NCI-H1436 treated with DMSO at 0.1 percent for 48 hours (cell line): ENCODE measurements at regions not wholly inside any gene's neighbourhood (a gene's known extent, or its start where the extent isn't known, plus 50 kb on each side); places are given as distances from the start of the nearest gene placed in this dataset.
"Not testable (repeated sequence)": the region's sequence is repeated elsewhere in the genome, so short reads cannot be mapped to it uniquely, and the experiment has no call there.

ENCODE experiments used
- DNase-seq: peaks from one replicate; lab custom pipeline; 2025; lab: John Stamatoyannopoulos, UW

DNA sequence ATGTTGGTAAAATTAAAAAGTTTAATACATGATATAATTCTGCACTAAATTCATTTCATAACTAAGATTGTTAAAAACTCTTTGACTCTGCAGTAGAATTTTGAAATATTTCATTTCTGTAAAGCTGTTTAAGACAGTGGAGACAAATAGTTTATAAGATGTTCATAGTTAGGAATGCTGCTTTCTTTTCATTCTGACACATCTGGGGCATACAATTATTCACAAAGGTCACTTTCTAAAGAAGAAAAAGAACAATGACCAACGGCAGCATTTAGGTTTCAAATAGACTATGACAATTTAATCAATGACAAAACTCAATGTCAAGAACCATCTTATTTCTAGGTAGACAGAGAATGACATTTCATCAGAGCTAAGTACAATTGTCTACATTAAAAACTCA, 1422.1 kb downstream of the PCDH9 start:
- no peak for DNase-seq

DNA sequence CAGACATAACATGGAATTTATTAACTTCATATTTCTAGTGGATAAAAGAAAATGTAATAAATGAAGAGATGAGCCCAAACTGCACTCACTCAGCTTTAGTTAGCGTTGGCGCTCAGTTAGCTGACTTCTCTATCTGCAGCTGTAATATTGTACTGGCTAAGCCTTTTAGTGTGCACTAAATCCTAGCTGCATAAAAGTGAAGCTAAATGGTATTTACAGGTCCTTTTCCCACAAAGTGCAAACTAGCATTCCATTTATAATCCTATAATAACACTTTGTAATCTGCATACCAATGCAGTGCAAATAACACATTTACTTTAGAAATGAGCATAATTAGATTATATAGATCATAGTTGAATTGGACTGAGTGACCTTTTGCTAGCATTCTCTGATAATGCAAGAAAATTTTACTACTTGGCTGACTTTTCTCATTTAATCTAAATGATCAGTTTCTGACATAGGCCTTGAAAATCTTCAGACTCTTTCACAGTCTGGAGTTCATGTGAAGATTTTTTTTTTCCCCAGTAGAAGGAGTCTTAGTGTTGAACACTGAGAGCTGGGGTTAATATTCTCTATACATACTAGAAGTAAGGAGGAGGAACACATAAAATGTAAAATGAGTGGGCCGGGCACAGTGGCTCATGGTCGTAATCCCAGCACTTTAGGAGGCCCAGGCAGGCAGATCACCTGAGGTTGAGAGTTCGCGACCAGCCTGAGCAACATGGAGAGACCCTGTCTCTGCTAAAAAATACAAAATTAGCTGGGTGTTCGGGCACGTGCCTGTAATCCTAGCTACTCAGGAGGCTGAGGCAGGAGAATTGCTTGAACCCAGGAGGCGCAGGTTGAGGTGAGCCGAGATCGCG, 1426.4 kb downstream of the PCDH9 start:
- no peak for DNase-seq

GRCh38 chr13:65789815-65790214, 1440.3 kb downstream of the PCDH9 start:
- no peak for DNase-seq

- no peak for DNase-seq
These were observed 1443.1 kb downstream of the PCDH9 start for GRCh38 chr13:65787082-65787481.

DNA sequence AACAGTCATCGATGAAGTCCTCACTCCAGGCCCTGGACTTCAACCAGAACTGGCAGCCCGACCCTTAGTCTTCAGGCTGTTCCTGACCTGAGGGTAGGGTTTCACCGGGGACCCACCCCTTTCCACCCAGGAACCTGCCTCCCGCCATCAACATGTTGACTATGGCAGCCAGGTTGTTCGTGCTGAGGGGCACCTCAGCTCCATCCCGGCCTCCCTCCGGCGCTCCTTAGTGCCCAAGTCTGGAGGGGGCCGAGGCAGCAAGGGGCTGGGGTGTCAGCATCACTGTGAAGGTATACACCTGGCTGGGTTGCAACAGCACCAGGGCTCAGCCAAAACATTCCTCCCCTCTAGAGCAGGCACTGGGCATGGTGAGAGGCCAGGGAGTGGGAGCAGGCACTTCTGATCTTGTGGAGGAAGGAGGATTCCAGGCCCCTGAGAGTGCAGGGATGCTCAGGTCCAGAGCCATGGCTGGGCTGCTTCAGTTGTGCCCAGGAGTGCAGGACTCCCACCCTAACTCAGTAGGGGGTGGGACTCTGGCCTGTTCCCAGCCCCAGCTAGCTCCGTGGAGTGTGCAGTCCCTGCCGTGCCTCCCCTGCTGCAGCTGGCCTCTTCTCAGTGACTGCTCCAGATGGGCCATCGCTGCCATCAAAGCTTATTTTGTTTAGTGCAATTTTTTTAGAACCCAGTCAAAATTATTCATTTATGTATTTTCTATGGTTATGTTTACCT, 1445.9 kb downstream of the PCDH9 start:
- no peak for DNase-seq

DNA sequence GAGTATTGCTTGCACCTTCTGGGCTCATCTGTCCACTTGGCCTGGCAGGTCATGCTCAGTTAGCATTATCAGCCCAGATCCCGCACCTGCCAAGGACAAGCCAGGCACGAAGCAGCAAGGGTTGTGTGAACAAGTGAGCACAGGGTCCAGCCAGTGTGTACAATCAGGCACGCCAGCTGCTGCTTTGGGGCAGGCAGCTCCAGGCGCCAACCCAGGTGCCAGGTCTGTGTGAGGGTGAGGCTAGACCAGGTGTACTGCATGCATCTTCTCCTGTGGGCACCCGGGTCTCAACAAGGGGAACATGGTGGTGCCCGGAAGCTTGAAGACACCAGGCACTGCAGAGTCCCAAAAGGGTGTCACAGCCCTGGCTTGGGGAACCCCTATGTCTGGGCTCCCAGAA, 1446.8 kb downstream of the PCDH9 start:
- no peak for DNase-seq

GRCh38 chr13:65771704-65772313, 1458.3 kb downstream of the PCDH9 start:
- DNase-seq: not testable (repeated sequence)

GRCh38 chr13:65768545-65768944, 1461.6 kb downstream of the PCDH9 start:
- no peak for DNase-seq

DNA sequence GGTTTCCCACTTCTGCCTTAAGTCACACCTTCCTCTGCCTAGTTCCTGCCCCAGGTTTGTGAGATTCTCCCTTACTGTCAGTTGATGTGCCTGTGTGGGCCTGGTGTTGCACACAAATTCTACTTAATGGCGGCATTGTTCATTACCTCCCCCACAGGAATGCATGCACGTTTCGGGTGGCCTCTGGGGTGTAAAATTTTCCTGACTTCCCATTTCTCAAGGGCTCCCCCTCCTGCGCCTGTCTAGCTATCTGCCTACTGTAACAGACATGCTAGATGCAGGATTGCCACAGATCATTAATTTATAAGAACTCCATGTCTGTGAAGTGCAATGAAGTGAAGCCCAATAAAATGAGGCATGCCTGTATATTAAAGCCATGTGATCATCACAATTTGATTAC, 1466.3 kb downstream of the PCDH9 start:
- DNase-seq: no peak

GRCh38 chr13:65762012-65762411, 1468.1 kb downstream of the PCDH9 start:
- DNase-seq: no peak

GRCh38 chr13:65756071-65756671, 1474.0 kb downstream of the PCDH9 start:
- DNase-seq: no peak

DNA sequence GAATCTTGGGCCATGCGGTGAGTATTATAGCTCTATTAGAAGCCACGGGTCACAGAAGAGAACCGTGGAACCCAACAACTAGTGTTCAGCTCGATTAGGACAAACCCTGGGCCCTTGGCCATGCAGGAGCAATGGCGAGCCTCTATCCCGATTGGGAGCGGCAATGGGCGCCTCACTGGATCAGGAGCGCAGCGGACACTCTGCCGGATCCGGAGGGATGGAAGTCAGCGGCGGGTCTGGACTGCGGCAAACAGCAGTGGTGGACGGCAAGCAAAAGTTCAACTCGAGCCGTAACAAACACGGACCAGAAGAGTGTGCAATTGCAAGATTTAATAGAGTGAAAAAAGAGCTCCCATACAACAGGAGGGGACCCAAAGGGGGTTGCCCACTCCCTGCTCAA, 1481.9 kb downstream of the PCDH9 start:
- no peak for DNase-seq

- DNase-seq: no peak
These were observed 1483.7 kb downstream of the PCDH9 start for GRCh38 chr13:65746406-65746921.

- no peak for DNase-seq
These were observed 1485.3 kb downstream of the PCDH9 start for GRCh38 chr13:65744836-65745235.

DNA sequence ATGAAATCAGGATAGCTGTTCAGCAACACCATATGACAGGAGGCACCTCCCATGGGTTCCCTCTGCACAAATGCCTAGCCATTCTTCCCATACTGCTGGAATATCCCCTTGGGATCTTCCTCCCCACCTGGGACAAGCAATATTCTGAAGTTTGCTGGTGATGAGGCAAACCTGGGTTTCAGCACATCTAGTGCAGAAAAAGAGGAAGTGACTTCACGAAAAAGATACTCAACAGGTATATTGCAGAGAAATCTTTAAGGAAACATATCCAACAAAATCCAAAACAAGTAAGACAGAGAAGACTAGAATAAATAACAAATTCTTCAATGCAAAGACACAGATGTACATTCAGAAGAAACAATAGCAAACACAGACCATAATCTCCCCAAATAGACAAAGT, 1497.0 kb downstream of the PCDH9 start:
- no peak for DNase-seq

GRCh38 chr13:65727070-65727469, 1503.1 kb downstream of the PCDH9 start:
- DNase-seq: no peak

GRCh38 chr13:65725006-65725405, 1505.1 kb downstream of the PCDH9 start:
- no peak for DNase-seq

DNA sequence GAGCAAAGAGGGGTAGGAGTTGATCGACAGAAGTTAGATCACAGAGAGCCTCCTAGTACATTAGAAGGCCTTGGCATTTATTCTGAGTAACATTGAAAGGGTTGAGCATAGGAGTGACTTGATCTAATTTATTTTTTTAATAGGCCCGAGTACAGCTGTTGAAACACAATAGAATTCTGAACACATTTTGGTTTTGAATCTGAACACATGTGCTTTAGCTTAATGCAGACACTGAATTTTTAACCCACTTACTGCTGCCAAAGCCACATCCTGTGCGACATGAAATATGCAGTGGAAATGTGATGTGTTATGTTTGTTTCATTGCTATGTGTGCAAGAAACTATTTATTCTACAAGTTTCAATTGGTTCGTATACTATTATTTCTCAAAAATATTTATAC, 1505.9 kb downstream of the PCDH9 start:
- no peak for DNase-seq

- DNase-seq: no peak
These were observed 1507.6 kb downstream of the PCDH9 start for GRCh38 chr13:65722506-65722905.

- no peak for DNase-seq
These were observed 1510.3 kb downstream of the PCDH9 start for GRCh38 chr13:65719831-65720230.

DNA sequence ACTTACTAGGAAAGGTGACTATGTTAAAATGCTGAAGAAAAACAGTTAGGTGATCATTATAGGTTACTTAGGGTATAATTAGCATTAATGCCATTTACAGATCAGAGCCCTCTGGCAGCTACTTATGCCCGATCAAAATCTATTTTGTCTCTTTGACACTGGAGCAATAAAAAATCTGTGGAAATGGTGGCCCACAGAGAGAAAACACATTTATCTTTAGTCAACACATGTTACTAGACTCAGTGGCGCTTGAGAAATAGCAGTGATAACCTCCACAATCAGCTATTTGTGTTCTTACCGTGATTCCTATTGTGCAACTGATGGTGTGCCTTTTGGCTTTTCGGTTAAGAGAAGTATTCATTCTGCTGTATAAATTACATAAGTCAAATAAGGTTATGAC, 1519.6 kb downstream of the PCDH9 start:
- no peak for DNase-seq

- no peak for DNase-seq
These were observed 1532.3 kb downstream of the PCDH9 start for GRCh38 chr13:65697843-65698242.
